ENCODE measurements at regions not wholly inside any gene's neighbourhood (a gene's known extent, or its start where the extent isn't known, plus 50 kb on each side); places are given as distances from the start of the nearest gene placed in this dataset.

- no peak for TF ChIP-seq CTCF (IDR thresholded peaks at IDR 0.05; ENCODE audit: poor library complexity)
- TF ChIP-seq EZH2 (IDR thresholded peaks at IDR 0.05; ENCODE audit: borderline replicate concordance) = no peak
- TF ChIP-seq EZH2phosphoT487 (IDR thresholded peaks at IDR 0.05; ENCODE audit: low read depth, severe bottlenecking, unreplicated experiment) = no peak
These were observed 488.1 kb upstream of the PAPPA start for GRCh38 chr9:115665519-115665918.
